ENCODE measurements at regions not wholly inside any gene's neighbourhood (a gene's known extent, or its start where the extent isn't known, plus 50 kb on each side); places are given as distances from the start of the nearest gene placed in this dataset.

- H3K27ac ChIP-seq (ENCODE audit: low read length): no peak overlapping the region
- DNase-seq (ENCODE audit: low read depth, low spot score) (no peak), ATAC-seq (no peak)
- no peak overlapping the region for H3K4me3 ChIP-seq (ENCODE audit: low read depth in 2 of 2, low read length in 2 of 2)
- TF ChIP-seq POLR2AphosphoS5 (IDR thresholded peaks at IDR 0.05; ENCODE audit: low read depth, low read length) (no peak), SIN3A (IDR thresholded peaks at IDR 0.05; ENCODE audit: borderline replicate concordance, insufficient read depth, low read depth, low read length) (no peak), REST (IDR thresholded peaks at IDR 0.05; ENCODE audit: insufficient read depth in 1 of 2, low read depth in 2 of 2, low read length in 1 of 2) (no peak), TCF7L2 (IDR thresholded peaks at IDR 0.05; ENCODE audit: low read depth, low read length) (no peak), CTCF (IDR thresholded peaks at IDR 0.05) (no peak)
- BruUV-seq (replicated peaks): no TSS peak
- no peaks in the 10 kb centered on the region for H3K4me1 ChIP-seq (ENCODE audit: control insufficient read depth, insufficient read depth, low read length)
- no peaks in the 10 kb centered on the region for H3K36me3 ChIP-seq (ENCODE audit: control insufficient read depth, insufficient read depth, low read length)
- ChIA-PET CTCF (no interaction called here), POLR2A (no interaction called here)
- intact Hi-C loops (cut with micrococcal nuclease; ENCODE audit: unreplicated experiment) (no loop called here), in situ Hi-C loops (cut with HindIII; ENCODE audit: low pct_unique_long_range_greater_than_20kb, low sequenced_read_pairs) (no loop called here)
- no peaks in the 10 kb centered on the region for H3K27me3 ChIP-seq (ENCODE audit: control insufficient read depth, insufficient read depth, low read length)
- no peaks in the 10 kb centered on the region for H3K9me3 ChIP-seq (ENCODE audit: control insufficient read depth, insufficient read depth, low read depth, low read length)
These were observed 959.1 kb downstream of the CDH11 start for GRCh38 chr16:64162613-64163375.

GRCh38 chr16:64159976-64160375, 961.9 kb downstream of the CDH11 start:
- ChIA-PET CTCF (no interaction called here), POLR2A (no interaction called here)
- Histone ChIP-seq H3K4me3 (ENCODE audit: low read depth in 2 of 2, low read length in 2 of 2) (no peak overlapping the region), H3K4me1 (ENCODE audit: control insufficient read depth, insufficient read depth, low read length) (no peaks in the 10 kb centered on the region), H3K9me3 (ENCODE audit: control insufficient read depth, insufficient read depth, low read depth, low read length) (no peaks in the 10 kb centered on the region), H3K36me3 (ENCODE audit: control insufficient read depth, insufficient read depth, low read length) (no peaks in the 10 kb centered on the region), H3K27ac (ENCODE audit: low read length) (no peak overlapping the region), H3K27me3 (ENCODE audit: control insufficient read depth, insufficient read depth, low read length) (no peaks in the 10 kb centered on the region)
- ATAC-seq: no peak
- intact Hi-C loops (cut with micrococcal nuclease; ENCODE audit: unreplicated experiment) (no loop called here), in situ Hi-C loops (cut with HindIII; ENCODE audit: low pct_unique_long_range_greater_than_20kb, low sequenced_read_pairs) (no loop called here)
- BruUV-seq (replicated peaks): no TSS peak
- TF ChIP-seq SIN3A (IDR thresholded peaks at IDR 0.05; ENCODE audit: borderline replicate concordance, insufficient read depth, low read depth, low read length) (no peak), POLR2AphosphoS5 (IDR thresholded peaks at IDR 0.05; ENCODE audit: low read depth, low read length) (no peak), TCF7L2 (IDR thresholded peaks at IDR 0.05; ENCODE audit: low read depth, low read length) (no peak), CTCF (IDR thresholded peaks at IDR 0.05) (no peak), REST (IDR thresholded peaks at IDR 0.05; ENCODE audit: insufficient read depth in 1 of 2, low read depth in 2 of 2, low read length in 1 of 2) (no peak)
- no peak for DNase-seq (ENCODE audit: low read depth, low spot score)
